ENCODE measurements at regions not wholly inside any gene's neighbourhood (a gene's known extent, or its start where the extent isn't known, plus 50 kb on each side); places are given as distances from the start of the nearest gene placed in this dataset.
"Not testable (repeated sequence)": the region's sequence is repeated elsewhere in the genome, so short reads cannot be mapped to it uniquely, and the experiment has no call there.

- intact Hi-C loops (cut with DNase I): no loop called here
- TF ChIP-seq CTCF (IDR thresholded peaks at IDR 0.05): no peak
- no peaks in the 10 kb centered on the region for H3K9me3 ChIP-seq
- H3K4me3 ChIP-seq: no peak overlapping the region
- WGBS, 2 donors: 72 to 77% methylated on average over 11 of the region's 11 CpGs
- no peak for DNase-seq
- no peak for FAIRE-seq
- H3K27me3 ChIP-seq: no peaks in the 10 kb centered on the region
- no peak overlapping the region for H3K27ac ChIP-seq
- no peaks in the 10 kb centered on the region for H3K36me3 ChIP-seq
- ATAC-seq: no peak
- no peaks in the 10 kb centered on the region for H3K4me1 ChIP-seq
Measured at GRCh38 chr5:62780230-62780629, 201.6 kb downstream of the LRRC70 start.

- no peak overlapping the region for H3K27ac ChIP-seq
- DNase-seq: no peak
- peak; percentile 29 to 64 (median 51) for TF ChIP-seq CTCF (IDR thresholded peaks at IDR 0.05)
- no peak overlapping the region for H3K4me3 ChIP-seq
- peak; percentile 90 for FAIRE-seq
- no peaks in the 10 kb centered on the region for H3K36me3 ChIP-seq
- WGBS, 2 donors: 19 to 21% methylated on average over 5 of the region's 5 CpGs
- intact Hi-C loops (cut with DNase I): loop anchor here in 1 of 3 donors (10.0 kb wide), 1 partner anchor 314 kb away; no protein-coding TSS in a partner anchor
- no peaks in the 10 kb centered on the region for H3K9me3 ChIP-seq
- H3K4me1 ChIP-seq: no peaks in the 10 kb centered on the region
- H3K27me3 ChIP-seq: no peaks in the 10 kb centered on the region
- ATAC-seq: peak; percentile 63 to 92 (median 88)
Measured at GRCh38 chr5:62779010-62779422, 200.4 kb downstream of the LRRC70 start.

- ATAC-seq: peak in 2 of 4 donors; percentile 58 to 64
- H3K27me3 ChIP-seq: no peaks in the 10 kb centered on the region
- intact Hi-C loops (cut with DNase I): loop anchor here in 1 of 3 donors (10.0 kb wide), 1 partner anchor 314 kb away; no protein-coding TSS in a partner anchor
- no peaks in the 10 kb centered on the region for H3K4me1 ChIP-seq
- H3K36me3 ChIP-seq: no peaks in the 10 kb centered on the region
- no peak overlapping the region for H3K27ac ChIP-seq
- no peak for DNase-seq
- WGBS, 2 donors: 53 to 68% methylated on average over 3 of the region's 3 CpGs
- TF ChIP-seq CTCF (IDR thresholded peaks at IDR 0.05): no peak
- H3K9me3 ChIP-seq: no peaks in the 10 kb centered on the region
- H3K4me3 ChIP-seq: no peak overlapping the region
- no peak for FAIRE-seq
Measured at GRCh38 chr5:62778316-62779009, 199.8 kb downstream of the LRRC70 start.

- H3K9me3 ChIP-seq, ATAC-seq, H3K4me1 ChIP-seq, FAIRE-seq, H3K36me3 ChIP-seq, DNase-seq, H3K4me3 ChIP-seq, H3K27ac ChIP-seq, H3K27me3 ChIP-seq: not testable (repeated sequence)
- 86 to 89% methylated on average over 15 of the region's 15 CpGs for whole genome bisulfite sequencing, 2 donors
- intact Hi-C loops (cut with DNase I): loop anchor here in 1 of 3 donors (10.0 kb wide), 1 partner anchor 312 kb away; no protein-coding TSS in a partner anchor
Measured at GRCh38 chr5:62777081-62777480, 198.5 kb downstream of the LRRC70 start.

- H3K27ac ChIP-seq, H3K4me3 ChIP-seq, DNase-seq, ATAC-seq, H3K4me1 ChIP-seq, FAIRE-seq, H3K9me3 ChIP-seq, H3K27me3 ChIP-seq, H3K36me3 ChIP-seq: not testable (repeated sequence)
- WGBS, 2 donors: 82 to 85% methylated on average over 5 of the region's 5 CpGs
- intact Hi-C loops (cut with DNase I): loop anchor here in 1 of 3 donors (10.0 kb wide), 1 partner anchor 312 kb away; no protein-coding TSS in a partner anchor
Measured at GRCh38 chr5:62776592-62776991, 198.0 kb downstream of the LRRC70 start.

- DNase-seq: no peak
- intact Hi-C loops (cut with DNase I): loop anchor here in 1 of 3 donors (10.0 kb wide), 1 partner anchor 309 kb away; no protein-coding TSS in a partner anchor
- Histone ChIP-seq H3K36me3 (no peaks in the 10 kb centered on the region), H3K9me3 (no peaks in the 10 kb centered on the region), H3K27ac (no peak overlapping the region), H3K27me3 (no peaks in the 10 kb centered on the region), H3K4me1 (no peaks in the 10 kb centered on the region), H3K4me3 (no peak overlapping the region)
- ATAC-seq: no peak
- TF ChIP-seq CTCF (IDR thresholded peaks at IDR 0.05): no peak
- FAIRE-seq: no peak
- WGBS, 2 donors: 87 to 93% methylated on average over 3 of the region's 3 CpGs
Measured at GRCh38 chr5:62773460-62773859, 194.8 kb downstream of the LRRC70 start.

Data from pancreas (tissue), 10 donors.